Stomach (tissue), 4 donors: ENCODE measurements at regions not wholly inside any gene's neighbourhood (a gene's known extent, or its start where the extent isn't known, plus 50 kb on each side); places are given as distances from the start of the nearest gene placed in this dataset.

Source experiments
- CTCF ChIP-seq, 7 experiments: fragments of 450-650 bp in 4 of 7; fragments of 200-600 bp in 3 of 7; sonication (generic) in 3 of 7; IDR thresholded peaks; one replicate each; pipeline ENCODE4 v1.5.1; 2016 to 2019; ENCODE audit warnings: antibody characterized with exemption in 7 of 7, control low read depth in 2 of 7, mild to moderate bottlenecking in 1 of 7
- EP300 ChIP-seq: sonication (generic); formaldehyde crosslinking; IDR thresholded peaks from one replicate; pipeline ENCODE4 v1.6.1; 2017; ENCODE audit warnings: antibody characterized with exemption
- POLR2A ChIP-seq, 4 donors: fragments of 450-650 bp; IDR thresholded peaks; one replicate each; pipeline ENCODE4 v1.6.1; 2016; ENCODE audit warnings: antibody characterized with exemption in 4 of 4, control low read depth in 2 of 4, mild to moderate bottlenecking in 1 of 4, moderate library complexity in 1 of 4
- POLR2AphosphoS5 ChIP-seq, 3 donors: sonication (generic); formaldehyde crosslinking; IDR thresholded peaks; one replicate each; pipeline ENCODE4 v1.6.1; 2016; ENCODE audit warnings: antibody characterized with exemption in 3 of 3

- TF ChIP-seq CTCF (IDR thresholded peaks at IDR 0.05) (no peak), POLR2A (IDR thresholded peaks at IDR 0.05) (no peak), POLR2AphosphoS5 (IDR thresholded peaks at IDR 0.05) (no peak), EP300 (no peak)
These were observed 96.0 kb upstream of the PPP2R3A start for GRCh38 chr3:135869439-135870105.
